GM19023 (cell line): ENCODE measurements at regions not wholly inside any gene's neighbourhood (a gene's known extent, or its start where the extent isn't known, plus 50 kb on each side); places are given as distances from the start of the nearest gene placed in this dataset.
A peak's percentile ranks its signal among the peaks of the same experiment; 100 is the strongest.
"Not testable (repeated sequence)": the region's sequence is repeated elsewhere in the genome, so short reads cannot be mapped to it uniquely, and the experiment has no call there.

Experiments used
- ATAC-seq: cut with Tn5 transposase; IDR thresholded peaks from one replicate; pipeline ENCODE4 v1.9.1; 2021; ENCODE audit warnings: mild to moderate bottlenecking, moderate library complexity; ENCODE audit not compliant: unreplicated experiment

DNA sequence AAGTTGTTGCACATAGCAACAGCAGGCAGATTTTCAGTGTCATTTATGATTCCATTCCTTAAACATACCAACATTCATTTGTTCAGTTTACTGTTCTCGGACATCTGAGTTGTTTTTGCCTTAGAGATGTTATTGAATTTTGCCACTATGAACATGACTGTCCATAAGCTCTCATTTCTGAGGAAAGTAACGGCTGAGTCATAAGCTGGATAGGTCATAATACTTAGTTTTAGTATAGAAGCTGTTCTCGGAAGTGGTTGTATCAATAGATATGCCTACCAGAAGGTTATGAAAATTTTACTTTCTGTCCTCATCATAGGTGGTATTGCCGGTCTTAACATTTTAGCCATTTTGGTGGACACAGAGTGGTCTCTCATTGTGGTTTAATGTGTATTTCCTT is 157.1 kb upstream of the CLNK start:
- no peak for ATAC-seq

GRCh38 chr4:10837151-10837550 is 152.6 kb upstream of the CLNK start:
- no peak for ATAC-seq

DNA sequence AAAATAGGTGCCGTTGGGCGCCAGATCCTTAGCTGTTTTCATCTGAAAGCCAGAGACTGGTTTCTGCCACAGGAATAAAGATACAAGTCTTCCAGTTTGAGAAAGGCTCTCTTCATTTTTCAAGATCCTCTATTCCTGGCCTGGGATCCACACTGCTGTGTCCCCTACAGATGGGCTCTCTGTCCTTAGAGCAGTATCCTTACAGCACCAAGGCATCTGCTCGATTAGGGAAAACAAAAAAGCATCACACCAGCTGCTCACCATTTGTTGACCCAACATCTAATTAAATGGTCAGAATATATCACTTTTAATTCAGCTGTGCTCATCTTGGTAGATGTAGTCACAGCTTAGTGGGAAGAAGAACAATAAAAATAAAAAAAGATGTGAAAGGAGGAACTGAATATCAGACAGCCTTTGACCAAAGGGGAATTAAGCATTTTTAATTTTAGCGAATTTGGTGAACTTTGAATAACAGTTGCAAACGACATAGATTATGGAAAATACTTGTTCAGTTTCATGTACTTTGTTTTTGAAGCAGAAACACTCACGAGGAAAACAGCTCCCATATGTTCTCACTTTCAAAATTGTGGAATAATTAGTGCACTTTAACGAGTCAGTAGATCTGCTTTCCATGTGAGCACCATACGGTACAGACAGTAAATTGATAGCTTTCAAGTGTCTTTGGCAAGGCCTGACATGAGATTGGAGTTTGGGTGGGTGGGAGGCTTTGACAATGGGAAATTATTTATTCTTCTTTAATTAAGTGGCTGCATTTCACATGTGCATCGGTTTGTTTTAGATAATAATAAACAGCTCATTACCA is 148.4 kb upstream of the CLNK start:
- ATAC-seq = no peak

DNA sequence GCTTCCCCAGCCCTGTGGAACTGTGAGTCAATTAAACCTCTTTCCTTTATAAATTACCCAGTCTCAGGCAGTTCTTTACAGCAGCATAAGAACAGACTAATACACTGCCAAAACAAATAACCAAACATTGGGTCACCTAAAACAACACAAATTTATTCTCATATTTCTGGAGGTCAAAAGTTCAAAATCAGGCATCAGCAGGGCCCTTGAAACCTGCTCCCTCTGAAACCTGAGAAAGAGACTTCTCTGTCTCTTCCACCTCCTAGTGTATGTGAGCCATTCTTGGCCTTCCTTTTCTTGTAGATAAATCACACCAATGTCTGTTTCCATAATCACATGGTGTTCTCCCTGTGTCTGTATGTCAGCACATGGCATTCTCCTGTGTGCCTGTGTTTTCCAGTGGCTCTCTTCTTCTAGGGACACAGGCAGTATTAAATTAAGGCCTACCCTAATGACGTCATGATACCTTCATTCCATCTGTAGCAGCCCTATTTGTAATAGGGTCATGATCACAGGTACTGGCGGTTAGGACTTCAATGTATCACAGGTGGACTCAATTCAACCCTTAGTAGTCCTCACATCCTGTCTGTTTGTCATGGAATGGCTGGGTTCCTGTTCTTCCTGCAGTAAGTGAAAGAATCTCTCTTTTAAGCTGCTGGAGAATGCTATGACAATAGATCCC is 147.3 kb upstream of the CLNK start:
- ATAC-seq = no peak

GRCh38 chr4:10828918-10829538 is 144.5 kb upstream of the CLNK start:
- ATAC-seq = not testable (repeated sequence)

DNA sequence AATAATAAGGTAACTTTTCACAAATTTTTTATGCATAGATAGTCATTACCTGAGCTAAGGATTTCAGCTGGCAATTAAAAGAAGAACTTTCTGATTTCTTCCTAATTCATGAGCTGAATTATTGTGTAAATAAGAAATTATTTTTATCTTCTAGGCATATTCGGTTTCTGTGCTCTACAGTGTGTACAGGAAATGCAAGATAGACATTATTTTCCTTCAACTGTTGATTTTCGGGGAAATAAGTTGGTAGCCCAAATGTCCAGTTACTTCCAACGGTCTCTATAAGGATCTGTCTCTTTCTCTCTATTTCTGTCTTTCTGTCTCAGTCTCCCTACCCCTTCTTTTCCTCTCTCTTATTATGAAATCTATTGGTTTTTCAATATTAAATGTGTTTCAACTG is 137.3 kb upstream of the CLNK start:
- no peak for ATAC-seq

- no peak for ATAC-seq
Measured at GRCh38 chr4:10816571-10816970, 132.0 kb upstream of the CLNK start.

DNA sequence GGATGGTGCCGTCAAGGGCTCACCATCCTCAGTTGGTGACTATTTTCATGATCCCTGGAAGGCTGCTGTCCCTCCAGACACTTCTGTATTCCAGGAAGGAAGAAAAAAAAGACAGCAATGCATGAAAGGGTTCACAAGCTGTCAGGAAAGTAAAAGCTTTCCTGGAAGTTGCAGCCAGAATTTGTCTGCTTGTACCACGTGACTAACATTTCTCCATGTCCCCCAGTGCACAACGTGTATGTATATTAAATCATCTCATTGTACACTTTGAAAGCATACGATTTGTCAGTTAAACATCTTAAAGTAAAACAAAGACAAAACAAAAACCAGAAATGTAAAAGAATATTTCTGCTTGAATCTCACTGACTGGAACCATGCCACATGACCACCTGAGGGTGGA is 127.4 kb upstream of the CLNK start:
- ATAC-seq = no peak

DNA sequence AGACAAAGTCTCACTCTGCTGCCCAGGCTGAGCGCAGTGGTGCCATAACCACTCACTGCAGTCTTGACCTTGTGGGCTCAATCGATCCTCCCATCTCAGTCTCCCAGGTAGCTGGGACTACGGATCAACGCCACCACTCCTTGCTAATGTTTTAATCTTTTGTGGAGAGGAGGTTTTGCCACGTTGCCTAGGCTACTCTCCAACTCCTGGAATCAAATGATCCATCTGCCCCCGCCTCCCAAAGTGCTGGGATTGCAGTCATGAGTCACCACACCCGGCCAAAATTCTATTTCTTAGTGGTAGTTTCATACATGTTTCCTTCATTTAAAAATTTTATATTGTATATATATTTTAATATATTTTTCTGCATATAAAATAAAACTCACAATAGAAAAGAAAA is 125.8 kb upstream of the CLNK start:
- ATAC-seq = no peak

- peak; percentile 85 for ATAC-seq
Measured at GRCh38 chr4:10809905-10810304, 125.3 kb upstream of the CLNK start.

DNA sequence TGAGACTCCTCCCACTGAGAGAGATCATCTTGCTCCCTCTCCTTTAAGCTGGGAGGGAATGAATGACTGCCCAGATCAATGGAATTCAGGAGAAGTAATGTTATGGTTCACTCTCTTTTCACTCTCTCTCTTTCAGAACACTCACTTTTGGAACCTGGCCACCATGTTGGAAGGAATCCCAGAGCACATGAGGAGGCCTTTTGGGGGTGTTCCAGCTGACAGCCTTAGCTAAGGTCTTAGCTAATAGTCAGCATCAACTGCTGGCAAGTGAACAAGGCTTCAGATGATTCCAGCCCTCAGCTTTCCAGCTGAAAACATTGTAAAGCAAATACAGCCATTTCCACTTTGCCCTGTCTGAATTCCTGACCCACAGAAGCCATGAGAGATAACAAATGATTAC is 124.0 kb upstream of the CLNK start:
- no peak for ATAC-seq

- ATAC-seq = no peak
Measured at GRCh38 chr4:10806953-10807645, 122.5 kb upstream of the CLNK start.

GRCh38 chr4:10803713-10804343 is 119.3 kb upstream of the CLNK start:
- no peak for ATAC-seq

DNA sequence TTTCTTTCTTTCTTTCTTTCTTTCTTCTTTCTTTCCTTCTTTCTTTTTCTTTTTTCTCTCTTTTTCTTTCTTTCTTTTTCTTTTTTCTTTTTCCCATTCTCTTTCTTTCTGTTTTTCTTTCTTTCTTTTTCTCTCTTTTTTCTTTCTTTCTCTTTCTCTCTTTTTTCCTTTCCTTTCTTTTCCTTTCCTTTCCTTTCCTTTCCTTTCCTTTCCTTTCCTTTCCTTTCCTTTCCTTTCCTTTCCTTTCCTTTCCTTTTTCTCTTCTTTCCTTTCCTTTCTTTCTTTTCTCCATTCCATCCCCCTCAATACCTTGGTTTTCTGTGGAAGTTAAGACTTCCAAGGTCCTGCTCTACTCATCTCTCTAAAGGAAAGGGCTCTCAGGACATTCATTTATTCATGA is 102.8 kb upstream of the CLNK start:
- ATAC-seq = no peak

- ATAC-seq = no peak
Measured at GRCh38 chr4:10784621-10785020, 100.1 kb upstream of the CLNK start.

GRCh38 chr4:10783351-10783750 is 98.8 kb upstream of the CLNK start:
- no peak for ATAC-seq

DNA sequence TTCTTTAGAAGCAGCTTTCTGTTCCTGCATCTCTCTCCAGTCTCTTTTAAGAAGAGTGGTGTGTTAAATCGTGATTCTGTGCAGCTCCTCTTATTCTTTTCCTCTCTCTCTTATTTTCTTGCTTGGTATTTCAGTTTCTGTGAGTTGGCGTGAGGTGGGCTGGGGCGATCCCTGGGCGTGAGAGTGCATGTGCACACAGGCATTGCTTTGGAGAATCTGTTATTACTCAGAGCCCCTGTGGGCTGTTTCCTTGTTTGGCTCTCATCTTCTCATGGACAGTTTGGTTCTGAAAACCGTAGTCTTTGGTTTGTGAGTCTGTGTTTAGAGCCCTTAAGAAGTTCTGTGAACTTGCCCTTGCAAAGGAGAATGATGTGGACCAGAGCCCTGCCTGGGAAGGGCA is 97.2 kb upstream of the CLNK start:
- no peak for ATAC-seq

GRCh38 chr4:10780803-10781202 is 96.2 kb upstream of the CLNK start:
- ATAC-seq = not testable (repeated sequence)

DNA sequence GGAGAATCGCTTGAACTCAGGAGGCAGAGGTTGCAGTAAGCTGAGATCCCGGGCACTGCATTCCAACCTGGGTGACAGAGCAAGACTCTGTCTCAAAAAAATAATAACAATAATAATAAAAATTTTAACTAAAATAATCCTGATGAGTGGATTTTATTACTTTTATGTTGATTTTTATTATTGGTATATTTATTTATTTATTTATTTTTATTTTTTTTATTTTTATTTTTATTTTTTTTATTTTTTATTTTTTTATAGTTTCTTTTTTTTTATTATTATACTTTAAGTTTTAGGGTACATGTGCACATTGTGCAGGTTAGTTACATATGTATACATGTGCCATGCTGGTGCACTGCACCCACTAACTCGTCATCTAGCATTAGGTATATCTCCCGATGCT is 90.6 kb upstream of the CLNK start:
- not testable (repeated sequence) for ATAC-seq

- ATAC-seq = no peak
Measured at GRCh38 chr4:10773656-10774055, 89.1 kb upstream of the CLNK start.

- ATAC-seq = no peak
Measured at GRCh38 chr4:10773010-10773409, 88.4 kb upstream of the CLNK start.
